GM12878 (cell line): ENCODE measurements at regions not wholly inside any gene's neighbourhood (a gene's known extent, or its start where the extent isn't known, plus 50 kb on each side); places are given as distances from the start of the nearest gene placed in this dataset.

Experiments used
- ATAC-seq: fragments of 200-7000 bp; cut with Tn5 transposase; 3 replicates; pipeline ENCODE4 v1.9.1; 2020; ENCODE audit warnings: mild to moderate bottlenecking, moderate library complexity
- BruUV-seq: library from RNA; stranded (reverse); fragments of 400-500 nt; replicated peaks from 2 replicates; lab custom pipeline; 2021; lab: Mats Ljungman, UMichigan
- CTCF ChIA-PET: fragments of 300-600 bp; sonication (Branson Sonifier 250); formaldehyde crosslinking; extraction: SDS; loops from one replicate; lab custom pipeline; 2021; ENCODE audit warnings: inconsistent platforms; lab: Yijun Ruan, JAX
- POLR2A ChIA-PET: fragments of 350-600 bp; formaldehyde crosslinking; extraction: SDS; loops from one replicate; lab custom pipeline; 2021; ENCODE audit warnings: inconsistent platforms; lab: Charles Lee
- RAD21 ChIA-PET: fragments of 300-600 bp; sonication (Branson Sonifier 250); formaldehyde crosslinking; loops from one replicate; lab custom pipeline; 2023; ENCODE audit warnings: antibody characterized with exemption; ENCODE audit not compliant: unreplicated experiment; lab: Charles Lee
- SMC1A ChIA-PET: fragments of 300-600 bp; sonication (Branson Sonifier 250); formaldehyde crosslinking; loops from one replicate; lab custom pipeline; 2023; ENCODE audit not compliant: unreplicated experiment, uncharacterized antibody; lab: Charles Lee
- DNase-seq: peaks from one replicate; pipeline ENCODE4 v3.0.0-alpha.2; 2011; ENCODE audit warnings: low read depth, low spot score
- FAIRE-seq: peaks from 3 replicates; lab custom pipeline; 2011; peaks lifted over from hg19 to GRCh38; lab: Jason Lieb, UNC
- H2AFZ ChIP-seq: 2 replicates; pipeline ENCODE4 v1.6.0; 2011; ENCODE audit warnings: low read depth, low read length, control low read depth; ENCODE audit not compliant: control insufficient read depth
- H3K27ac ChIP-seq: 2 replicates; pipeline ENCODE4 v1.5.1; 2011; ENCODE audit warnings: control low read depth; ENCODE audit not compliant: control insufficient read depth, insufficient read depth
- H3K27me3 ChIP-seq, 2 experiments: replicated peaks in 1 of 2; 2 replicates each; pipeline versions ENCODE4 v1.6.0 to v1.6.1; 2011; ENCODE audit warnings: low read length in 1 of 2; ENCODE audit not compliant: control insufficient read depth in 2 of 2, insufficient read depth in 2 of 2
- H3K36me3 ChIP-seq, 2 experiments: 2 replicates each; pipeline ENCODE4 v1.5.1; 2011; ENCODE audit warnings: low read length in 1 of 2; ENCODE audit not compliant: control insufficient read depth in 2 of 2, insufficient read depth in 2 of 2
- H3K4me1 ChIP-seq: 2 replicates; pipeline ENCODE4 v1.6.1; 2011; ENCODE audit warnings: mild to moderate bottlenecking, low read length, moderate library complexity, mixed read lengths; ENCODE audit not compliant: control insufficient read depth, insufficient read depth
- H3K4me2 ChIP-seq: 2 replicates; pipeline ENCODE4 v1.6.0; 2011; ENCODE audit warnings: control low read depth; ENCODE audit not compliant: control insufficient read depth, insufficient read depth
- H3K4me3 ChIP-seq: fragments of 200-600 bp; sonication (generic); 2 replicates; pipeline ENCODE4 v1.5.1; 2016
- H3K79me2 ChIP-seq: 2 replicates; pipeline ENCODE4 v1.6.0; 2011; ENCODE audit warnings: low read length; ENCODE audit not compliant: control insufficient read depth, insufficient read depth
- H3K9ac ChIP-seq: 2 replicates; pipeline ENCODE4 v1.8.0; 2011; ENCODE audit warnings: low read length, control low read depth, mixed read lengths; ENCODE audit not compliant: control insufficient read depth, insufficient read depth
- H3K9me3 ChIP-seq: replicated peaks from 3 replicates; pipeline ENCODE4 v1.5.1; 2011; ENCODE audit warnings: mild to moderate bottlenecking, low read length; ENCODE audit not compliant: control insufficient read depth, insufficient read depth
- H4K20me1 ChIP-seq: 2 replicates; pipeline ENCODE4 v1.6.0; 2011; ENCODE audit not compliant: control insufficient read depth, insufficient read depth
- CREB1 ChIP-seq: IDR thresholded peaks from 2 replicates; pipeline ENCODE4 v1.6.1; 2012; ENCODE audit warnings: low read depth, mild to moderate bottlenecking, inconsistent platforms
- CUX1 ChIP-seq: IDR thresholded peaks from 2 replicates; pipeline ENCODE4 v1.6.1; 2012; ENCODE audit warnings: improper control_type of control experiment, low read depth, low read length; ENCODE audit not compliant: insufficient replicate concordance
- FOXM1 ChIP-seq: IDR thresholded peaks from 2 replicates; pipeline ENCODE4 v1.6.1; 2012; ENCODE audit warnings: low read depth, mild to moderate bottlenecking, inconsistent platforms, low read length, moderate library complexity
- GABPA ChIP-seq: IDR thresholded peaks from 2 replicates; pipeline ENCODE4 v1.6.1; 2014; ENCODE audit warnings: antibody characterized with exemption, low read depth, mild to moderate bottlenecking, inconsistent platforms
- HDGF ChIP-seq: fragments of 450-650 bp; IDR thresholded peaks from 2 replicates; pipeline ENCODE4 v1.6.1; 2016; ENCODE audit warnings: antibody characterized with exemption
- MTA2 ChIP-seq: fragments of 450-650 bp; IDR thresholded peaks from 2 replicates; pipeline ENCODE4 v1.6.1; 2016; ENCODE audit warnings: low read depth, mild to moderate bottlenecking, moderate library complexity
- REST ChIP-seq: IDR thresholded peaks from 2 replicates; pipeline ENCODE4 v1.6.1; 2012; ENCODE audit warnings: mild to moderate bottlenecking, low read depth, low read length
- ZBTB40 ChIP-seq: fragments of 450-650 bp; IDR thresholded peaks from 2 replicates; pipeline ENCODE4 v1.6.1; 2016; ENCODE audit warnings: mild to moderate bottlenecking, moderate library complexity, borderline replicate concordance
- WGBS: methylation state at CpG from one replicate; pipeline ENCODE4 v1.1.6; 2016; ENCODE audit warnings: low lambda C conversion rate; ENCODE audit not compliant: insufficient replicate concordance, insufficient coverage; ENCODE audit errors: missing lambda C conversion rate; 5-methylcytosine and 5-hydroxymethylcytosine counted together
- in situ Hi-C: fragments of 300-500 bp; cut with MboI; formaldehyde crosslinking; loops from 9 replicates; pipeline ENCODE4 v1.14.3; 2018; ENCODE audit warnings: mixed read lengths
- intact Hi-C: fragments of 100-400 bp; cut with micrococcal nuclease; formaldehyde crosslinking; loops from one replicate; pipeline ENCODE4 v1.14.2; 2022; ENCODE audit not compliant: unreplicated experiment

- ChIA-PET RAD21 (no interaction called here), POLR2A (no interaction called here), CTCF (no interaction called here), SMC1A (no interaction called here)
- in situ Hi-C loops (no loop called here), intact Hi-C loops (no loop called here)
- no peak overlapping the region for H2AFZ ChIP-seq
- no peak overlapping the region for H3K4me3 ChIP-seq
- H3K4me2 ChIP-seq, result no peak overlapping the region
- no peaks in the 10 kb centered on the region for H3K9me3 ChIP-seq
- H4K20me1 ChIP-seq, result no peaks in the 10 kb centered on the region
- WGBS, result 19% methylated on average over 3 of the region's 3 CpGs
- H3K9ac ChIP-seq, result no peak overlapping the region
- H3K27ac ChIP-seq, result no peak overlapping the region
- ATAC-seq (no peak), DNase-seq (no peak), FAIRE-seq (no peak)
- no TSS peak for BruUV-seq
- H3K27me3 ChIP-seq, result no peaks in the 10 kb centered on the region
- TF ChIP-seq FOXM1 (no peak), REST (no peak), HDGF (no peak), CREB1 (no peak), MTA2 (no peak), ZBTB40 (no peak), GABPA (no peak), CUX1 (no peak)
- H3K36me3 ChIP-seq, result no peaks in the 10 kb centered on the region
- no peaks in the 10 kb centered on the region for H3K79me2 ChIP-seq
- no peaks in the 10 kb centered on the region for H3K4me1 ChIP-seq
These were observed 144.2 kb downstream of the PABPC4L start for GRCh38 chr4:134057356-134057755.
